ENCODE measurements at regions not wholly inside any gene's neighbourhood (a gene's known extent, or its start where the extent isn't known, plus 50 kb on each side); places are given as distances from the start of the nearest gene placed in this dataset.

GRCh38 chr2:2890901-2891300, 486.7 kb downstream of the EIPR1 start:
- no peak for TF ChIP-seq CTCF (IDR thresholded peaks at IDR 0.05; ENCODE audit: control extremely low read depth, extremely low read depth, low read depth, missing control alignments)
- DNase-seq (ENCODE audit: extremely low spot score), result no peak
- POLR2A ChIA-PET, result no interaction called here
- CTCF ChIA-PET, result interaction anchor here (1.3 kb wide), 1 partner anchor 20 kb away, joined by 3 read pairs; no protein-coding TSS in a partner anchor

- ChIA-PET CTCF (interaction anchor here (1.3 kb wide), 1 partner anchor 20 kb away, joined by 3 read pairs; no protein-coding TSS in a partner anchor), POLR2A (no interaction called here)
Observed at GRCh38 chr2:2890246-2890645, 487.4 kb downstream of the EIPR1 start.

GRCh38 chr2:2889646-2890045, 488.0 kb downstream of the EIPR1 start:
- CTCF ChIA-PET, result interaction anchor here (1.3 kb wide), 1 partner anchor 21 kb away, joined by 3 read pairs; no protein-coding TSS in a partner anchor
- no peak for DNase-seq (ENCODE audit: extremely low spot score)
- POLR2A ChIA-PET, result no interaction called here
- TF ChIP-seq CTCF (IDR thresholded peaks at IDR 0.05; ENCODE audit: control extremely low read depth, extremely low read depth, low read depth, missing control alignments), result no peak

More at GRCh38 chr2:2890246-2890645, 487.4 kb downstream of the EIPR1 start:
- DNase-seq (ENCODE audit: extremely low spot score), result no peak
- no peak for TF ChIP-seq CTCF (IDR thresholded peaks at IDR 0.05; ENCODE audit: control extremely low read depth, extremely low read depth, low read depth, missing control alignments)

- TF ChIP-seq CTCF (IDR thresholded peaks at IDR 0.05; ENCODE audit: control extremely low read depth, extremely low read depth, low read depth, missing control alignments), result no peak
- POLR2A ChIA-PET, result no interaction called here
- CTCF ChIA-PET, result no interaction called here
- no peak for DNase-seq (ENCODE audit: extremely low spot score)
Observed at GRCh38 chr2:2889141-2889540, 488.5 kb downstream of the EIPR1 start.

- TF ChIP-seq CTCF (IDR thresholded peaks at IDR 0.05; ENCODE audit: control extremely low read depth, extremely low read depth, low read depth, missing control alignments), result no peak
- CTCF ChIA-PET, result no interaction called here
- POLR2A ChIA-PET, result no interaction called here
- no peak for DNase-seq (ENCODE audit: extremely low spot score)
Observed at GRCh38 chr2:2887772-2888387, 489.7 kb downstream of the EIPR1 start.

GRCh38 chr2:2886922-2887321, 490.7 kb downstream of the EIPR1 start:
- TF ChIP-seq CTCF (IDR thresholded peaks at IDR 0.05; ENCODE audit: control extremely low read depth, extremely low read depth, low read depth, missing control alignments), result no peak
- DNase-seq (ENCODE audit: extremely low spot score), result no peak
- POLR2A ChIA-PET, result no interaction called here
- CTCF ChIA-PET, result no interaction called here
